GM12864 (cell line): ENCODE measurements at regions not wholly inside any gene's neighbourhood (a gene's known extent, or its start where the extent isn't known, plus 50 kb on each side); places are given as distances from the start of the nearest gene placed in this dataset.

Experiments used
- DNase-seq: peaks from one replicate; pipeline ENCODE4 v3.0.0-alpha.2; 2011; ENCODE audit warnings: low read depth
- H3K4me3 ChIP-seq: 2 replicates; pipeline ENCODE4 v1.5.1; 2011; ENCODE audit warnings: mild to moderate bottlenecking, low read depth, low read length, control low read depth
- TF ChIP-seq, protein P1 (sequence below): IDR thresholded peaks from 2 replicates; pipeline ENCODE4 v1.5.1; 2011; ENCODE audit warnings: low read depth, mild to moderate bottlenecking, moderate library complexity, low read length, control low read depth, inconsistent platforms; ENCODE audit errors: missing control alignments

DNA sequence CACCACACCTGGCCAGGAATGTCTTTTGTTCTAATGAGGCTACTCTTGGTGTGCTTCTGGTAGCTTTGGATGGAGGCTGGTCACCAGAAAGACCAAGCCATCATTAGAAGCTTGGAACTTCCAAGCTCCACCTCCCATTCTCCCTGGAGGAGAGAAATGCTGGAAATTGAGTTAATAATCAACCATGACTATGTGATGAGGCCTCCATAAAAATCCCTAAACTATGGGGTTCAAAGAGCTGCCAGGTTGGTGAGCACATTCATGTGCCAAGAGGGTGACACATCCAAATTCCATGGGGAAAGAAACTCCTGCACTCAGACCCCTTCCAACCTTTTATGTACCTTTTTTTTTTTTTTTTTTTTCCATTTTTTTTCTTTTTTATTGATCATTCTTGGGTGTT is 105.5 kb upstream of the SPATA31C2 start:
- no peak overlapping the region for H3K4me3 ChIP-seq
- TF ChIP-seq, protein P1, sequence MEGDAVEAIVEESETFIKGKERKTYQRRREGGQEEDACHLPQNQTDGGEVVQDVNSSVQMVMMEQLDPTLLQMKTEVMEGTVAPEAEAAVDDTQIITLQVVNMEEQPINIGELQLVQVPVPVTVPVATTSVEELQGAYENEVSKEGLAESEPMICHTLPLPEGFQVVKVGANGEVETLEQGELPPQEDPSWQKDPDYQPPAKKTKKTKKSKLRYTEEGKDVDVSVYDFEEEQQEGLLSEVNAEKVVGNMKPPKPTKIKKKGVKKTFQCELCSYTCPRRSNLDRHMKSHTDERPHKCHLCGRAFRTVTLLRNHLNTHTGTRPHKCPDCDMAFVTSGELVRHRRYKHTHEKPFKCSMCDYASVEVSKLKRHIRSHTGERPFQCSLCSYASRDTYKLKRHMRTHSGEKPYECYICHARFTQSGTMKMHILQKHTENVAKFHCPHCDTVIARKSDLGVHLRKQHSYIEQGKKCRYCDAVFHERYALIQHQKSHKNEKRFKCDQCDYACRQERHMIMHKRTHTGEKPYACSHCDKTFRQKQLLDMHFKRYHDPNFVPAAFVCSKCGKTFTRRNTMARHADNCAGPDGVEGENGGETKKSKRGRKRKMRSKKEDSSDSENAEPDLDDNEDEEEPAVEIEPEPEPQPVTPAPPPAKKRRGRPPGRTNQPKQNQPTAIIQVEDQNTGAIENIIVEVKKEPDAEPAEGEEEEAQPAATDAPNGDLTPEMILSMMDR = no peak
- no peak for DNase-seq

DNA sequence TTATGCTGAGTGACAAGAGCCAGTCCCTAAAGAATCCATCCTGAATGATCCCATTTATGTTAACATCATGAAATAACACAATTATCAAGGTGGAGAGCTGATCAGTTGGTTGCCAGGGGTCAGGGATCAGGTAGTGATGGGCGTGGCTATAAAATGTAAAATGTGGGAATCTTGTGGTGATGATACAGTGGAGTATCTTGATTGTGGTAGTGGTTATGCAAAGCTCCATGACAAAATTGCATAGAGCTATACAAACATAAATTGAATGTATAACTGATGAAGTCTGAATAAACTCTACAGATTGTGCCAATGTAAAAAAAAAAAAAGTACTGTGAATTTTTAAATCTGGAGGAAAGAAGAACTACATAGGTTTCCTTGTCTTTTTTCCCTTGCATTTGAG is 104.6 kb upstream of the SPATA31C2 start:
- TF ChIP-seq, protein P1 = no peak
- no peak for DNase-seq

DNA sequence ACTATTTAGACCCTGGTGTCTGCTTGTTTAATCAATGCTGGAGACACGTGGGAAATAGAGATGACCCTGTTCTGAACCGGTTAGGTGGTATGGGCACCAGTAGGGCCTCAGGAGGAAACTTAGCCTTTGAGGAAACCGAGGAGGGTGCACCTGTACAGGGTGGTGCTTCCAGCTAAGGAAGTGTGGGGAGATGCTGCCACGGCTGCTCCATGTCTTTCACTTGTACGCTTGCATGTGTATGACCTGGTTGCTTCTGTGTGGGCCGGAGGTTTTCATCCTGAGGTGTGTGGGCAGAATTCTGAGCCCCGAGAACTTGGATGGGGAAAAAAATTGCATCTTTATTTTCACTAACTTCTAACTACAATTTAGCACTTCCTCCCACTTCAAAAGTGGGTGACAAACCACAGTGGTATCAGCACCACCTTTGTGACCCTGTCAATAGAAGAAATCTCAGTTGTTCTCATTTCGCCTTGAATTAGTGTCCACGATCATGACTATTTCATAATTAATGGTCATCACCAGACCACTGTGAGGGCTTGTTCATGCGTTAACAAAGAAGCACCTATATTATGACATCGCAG is 99.8 kb upstream of the SPATA31C2 start:
- no peak for DNase-seq
- TF ChIP-seq, protein P1 = no peak
- H3K4me3 ChIP-seq = no peak overlapping the region

More for the DNA sequence above, 104.6 kb upstream of the SPATA31C2 start:
- no peak overlapping the region for H3K4me3 ChIP-seq

DNA sequence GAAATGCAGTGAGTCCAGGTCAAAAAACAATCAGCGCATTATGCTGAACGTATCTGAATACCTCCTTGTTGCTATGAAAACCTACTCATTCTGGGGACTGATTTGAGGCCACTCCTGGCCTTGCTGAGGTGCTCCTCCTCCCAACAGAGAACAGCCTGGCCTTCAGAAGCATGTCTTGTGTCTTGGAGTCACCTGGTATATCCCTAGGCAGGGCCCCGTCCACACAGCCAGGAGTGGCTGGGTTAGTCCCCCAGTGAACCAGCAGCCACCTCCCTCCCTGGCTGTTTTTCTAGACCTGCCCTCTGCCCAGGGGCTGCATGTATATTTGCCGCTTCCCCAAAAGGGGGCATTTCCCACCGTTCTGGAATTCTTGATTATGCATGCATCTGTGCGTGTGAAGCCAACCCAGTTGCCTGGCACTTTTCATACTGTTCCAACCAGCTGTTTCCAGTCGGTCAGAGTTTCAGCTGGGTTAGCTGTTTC is 99.2 kb upstream of the SPATA31C2 start:
- DNase-seq = no peak
- no peak overlapping the region for H3K4me3 ChIP-seq
- TF ChIP-seq, protein P1 = no peak

DNA sequence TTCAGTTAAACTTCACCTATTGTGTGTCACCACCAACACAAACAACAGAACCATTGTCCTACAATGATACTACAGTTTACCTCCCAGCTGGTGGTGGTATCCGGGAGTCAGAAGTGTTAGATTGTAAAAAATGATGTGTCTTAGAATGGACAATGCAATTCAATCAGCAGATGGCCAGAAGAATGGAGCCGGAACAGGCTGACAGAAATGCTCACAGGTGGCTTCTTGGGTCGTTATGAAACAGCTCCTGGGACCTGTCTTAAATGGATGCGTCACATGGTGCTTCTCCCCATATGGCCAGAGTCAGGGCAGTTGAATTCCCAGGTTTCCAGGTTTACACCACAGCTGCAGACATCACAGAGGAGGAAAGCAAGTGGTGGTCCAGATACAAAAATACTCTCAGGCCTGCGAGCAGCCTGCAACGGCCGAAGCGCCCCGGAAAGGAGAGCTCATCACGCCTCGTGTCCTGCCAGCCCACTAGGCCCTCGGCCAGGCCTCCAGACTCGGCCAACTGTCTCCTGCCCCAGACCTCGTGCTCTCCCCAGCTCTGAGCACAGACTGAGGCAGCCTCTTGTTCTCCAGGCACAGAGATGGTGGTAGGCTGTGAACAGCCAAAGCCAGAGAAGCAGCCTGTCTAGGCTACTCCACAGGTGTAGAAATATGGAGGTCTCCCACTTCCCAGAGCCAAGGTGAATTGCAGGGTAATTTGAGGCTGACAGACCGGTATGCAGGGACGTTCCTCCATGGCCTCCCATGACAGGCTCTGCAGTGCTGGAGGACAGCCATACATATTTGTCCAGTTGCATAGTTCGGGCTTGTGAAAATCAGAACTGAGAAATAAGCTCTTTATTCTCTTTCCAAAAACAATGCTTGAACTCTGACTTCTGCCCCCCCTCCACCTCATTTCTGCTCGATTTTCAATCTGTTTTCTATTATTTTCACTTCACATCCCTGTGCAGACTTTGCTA is 98.5 kb upstream of the SPATA31C2 start:
- DNase-seq = no peak
- H3K4me3 ChIP-seq = no peak overlapping the region
- TF ChIP-seq, protein P1 = no peak

DNA sequence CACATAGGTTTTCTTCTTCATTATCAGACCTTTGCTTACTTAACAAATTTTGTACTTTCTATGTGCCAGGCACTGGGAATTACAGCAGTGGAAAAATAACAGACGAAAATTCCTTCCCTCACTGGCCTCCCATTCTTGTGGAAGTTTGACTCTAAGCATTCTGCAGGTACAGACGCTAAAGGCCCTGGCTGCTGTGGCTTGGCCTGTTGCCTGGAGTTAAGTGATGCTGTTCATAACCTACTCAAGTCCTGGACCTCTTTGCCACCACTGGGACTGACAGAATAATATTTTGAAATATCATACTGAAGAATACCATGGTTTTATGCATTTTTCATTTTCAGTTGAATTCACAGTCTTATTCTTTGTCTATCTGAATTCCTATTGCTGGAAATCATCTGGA is 97.3 kb upstream of the SPATA31C2 start:
- DNase-seq = no peak
- TF ChIP-seq, protein P1 = no peak
- H3K4me3 ChIP-seq = no peak overlapping the region

DNA sequence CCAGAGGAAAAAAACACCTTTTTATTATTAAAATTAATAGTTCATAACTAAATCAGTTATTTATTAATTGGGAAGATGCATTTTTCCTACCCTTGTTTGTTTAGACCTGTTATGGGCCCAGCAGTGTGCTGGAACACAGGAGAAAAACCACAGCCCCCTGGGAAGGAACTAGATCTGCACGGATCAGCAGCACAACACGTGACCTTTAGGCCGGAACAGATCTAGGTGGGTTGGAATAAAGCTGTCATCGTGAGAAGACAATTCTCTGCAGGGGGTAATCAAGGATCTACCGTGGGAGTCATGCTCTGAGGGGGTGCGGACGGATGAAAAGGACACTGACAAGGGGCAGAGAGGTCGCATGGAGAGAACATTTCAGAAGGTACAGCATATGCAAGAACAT is 95.8 kb upstream of the SPATA31C2 start:
- TF ChIP-seq, protein P1 = no peak
- no peak overlapping the region for H3K4me3 ChIP-seq
- DNase-seq = no peak
